ENCODE measurements at regions not wholly inside any gene's neighbourhood (a gene's known extent, or its start where the extent isn't known, plus 50 kb on each side); places are given as distances from the start of the nearest gene placed in this dataset.
A peak's percentile ranks its signal among the peaks of the same experiment; 100 is the strongest.

DNA sequence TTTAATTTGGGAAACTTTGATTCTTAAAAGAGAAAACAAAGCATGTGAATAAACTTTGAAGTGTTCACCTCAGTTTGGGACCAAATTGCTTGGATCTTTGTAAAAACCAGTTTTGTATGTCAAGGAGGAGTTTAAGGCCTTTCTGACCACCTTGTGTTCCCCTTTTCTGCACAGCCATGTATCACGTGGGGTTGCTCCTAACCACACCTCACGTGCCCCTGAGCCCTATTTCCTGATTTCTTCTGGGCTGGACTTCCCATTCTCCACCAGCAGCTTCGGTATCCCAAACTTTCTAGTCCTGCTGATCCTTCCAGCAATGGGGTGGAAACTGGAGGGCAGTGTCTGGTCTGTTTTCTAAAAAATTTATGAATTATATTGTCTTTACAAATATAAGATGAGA lies 76.4 kb upstream of the STT3B start:
- Mint-ChIP-seq H3K9me3 (peaks cover 2% of the 10 kb centered on the region), H3K36me3 (ENCODE audit: low read depth) (no peaks in the 10 kb centered on the region), H3K4me3 (no peak overlapping the region), H3K27ac (no peak overlapping the region), H3K27me3 (no peaks in the 10 kb centered on the region), H3K4me1 (ENCODE audit: low read depth) (peaks cover 7% of the 10 kb centered on the region)
- ChIA-PET POLR2A (no interaction called here), CTCF (interaction anchor here (1.0 kb wide), 1 partner anchor 9 kb away, joined by 3 read pairs; no protein-coding TSS in a partner anchor)
- TF ChIP-seq CTCF (IDR thresholded peaks at IDR 0.05): no peak
- ATAC-seq: no peak
- intact Hi-C loops (cut with micrococcal nuclease): no loop called here
- DNase-seq: no peak

DNA sequence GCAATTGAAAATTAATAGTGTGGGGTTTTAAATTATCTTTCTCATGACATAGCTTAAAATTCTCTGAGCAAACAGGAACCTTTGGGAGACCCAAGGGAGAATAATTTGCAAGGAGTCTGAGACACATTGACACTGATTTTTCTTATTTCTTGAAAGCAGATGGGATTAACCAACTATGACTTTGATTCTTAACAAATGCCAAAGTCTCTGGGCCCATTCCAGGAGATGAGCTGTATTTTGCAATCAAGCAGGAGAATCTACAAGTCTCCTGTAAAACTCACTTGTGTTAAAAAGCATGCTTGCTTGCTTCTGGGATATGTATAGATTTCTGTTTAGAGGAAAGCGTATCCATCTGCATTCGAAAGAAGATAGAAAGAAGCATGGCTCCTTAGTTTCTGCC lies 71.3 kb upstream of the STT3B start:
- ChIA-PET POLR2A (interaction anchor here (0.6 to 1.5 kb wide), 2 partner anchors 11 to 23 kb away, joined by 3 to 5 read pairs; no protein-coding TSS in a partner anchor), CTCF (interaction anchor here (1.0 to 1.5 kb wide), 4 partner anchors 13 to 74 kb away, joined by 3 to 5 read pairs (median 4); no protein-coding TSS in a partner anchor)
- H3K4me1 Mint-ChIP-seq (ENCODE audit: low read depth): peaks cover 50% of the 10 kb centered on the region
- intact Hi-C loops (cut with micrococcal nuclease): no loop called here
- no peaks in the 10 kb centered on the region for H3K9me3 Mint-ChIP-seq
- H3K27ac Mint-ChIP-seq: peak overlapping the region; percentile 63
- H3K27me3 Mint-ChIP-seq: no peaks in the 10 kb centered on the region
- no peak for TF ChIP-seq CTCF (IDR thresholded peaks at IDR 0.05)
- ATAC-seq: no peak
- no peaks in the 10 kb centered on the region for H3K36me3 Mint-ChIP-seq (ENCODE audit: low read depth)
- DNase-seq: no peak
- no peak overlapping the region for H3K4me3 Mint-ChIP-seq

DNA sequence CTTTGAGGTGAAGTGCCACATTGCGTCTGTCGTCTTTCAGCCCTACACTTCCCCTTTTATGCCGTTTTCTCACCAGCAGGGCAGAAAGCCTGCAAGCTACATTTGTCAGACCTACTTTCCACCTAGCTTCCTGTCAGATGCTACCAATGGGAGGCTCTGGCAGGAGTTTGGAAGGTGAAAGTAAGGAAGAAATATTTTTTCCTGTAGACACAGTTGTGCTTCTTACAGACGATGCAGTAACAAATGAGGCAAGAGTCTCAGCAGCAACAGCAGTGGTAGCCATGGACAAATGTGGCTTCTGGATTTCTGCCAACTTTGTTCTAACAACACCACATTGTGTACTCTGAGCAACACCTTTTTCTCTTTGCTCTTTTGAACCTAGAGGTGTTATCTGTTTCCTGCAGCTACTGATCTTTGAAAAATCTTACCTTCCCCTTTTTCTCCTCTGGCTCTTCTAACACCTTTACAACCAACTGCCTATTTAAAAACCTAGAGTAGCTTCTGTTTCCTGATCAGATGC lies 70.6 kb upstream of the STT3B start:
- H3K27me3 Mint-ChIP-seq: no peaks in the 10 kb centered on the region
- no peaks in the 10 kb centered on the region for H3K36me3 Mint-ChIP-seq (ENCODE audit: low read depth)
- peaks cover 53% of the 10 kb centered on the region for H3K4me1 Mint-ChIP-seq (ENCODE audit: low read depth)
- ChIA-PET CTCF (interaction anchor here (0.8 to 1.5 kb wide), 7 partner anchors 12 to 74 kb away, joined by 3 to 5 read pairs (median 3); no protein-coding TSS in a partner anchor), POLR2A (interaction anchor here (1.0 to 1.5 kb wide), 2 partner anchors 8 to 24 kb away, joined by 3 to 5 read pairs; no protein-coding TSS in a partner anchor)
- peak overlapping the region; percentile 63 for H3K27ac Mint-ChIP-seq
- intact Hi-C loops (cut with micrococcal nuclease): no loop called here
- DNase-seq (peak; percentile 27), ATAC-seq (peak; percentile 75)
- TF ChIP-seq CTCF (IDR thresholded peaks at IDR 0.05): no peak
- no peak overlapping the region for H3K4me3 Mint-ChIP-seq
- no peaks in the 10 kb centered on the region for H3K9me3 Mint-ChIP-seq

DNA sequence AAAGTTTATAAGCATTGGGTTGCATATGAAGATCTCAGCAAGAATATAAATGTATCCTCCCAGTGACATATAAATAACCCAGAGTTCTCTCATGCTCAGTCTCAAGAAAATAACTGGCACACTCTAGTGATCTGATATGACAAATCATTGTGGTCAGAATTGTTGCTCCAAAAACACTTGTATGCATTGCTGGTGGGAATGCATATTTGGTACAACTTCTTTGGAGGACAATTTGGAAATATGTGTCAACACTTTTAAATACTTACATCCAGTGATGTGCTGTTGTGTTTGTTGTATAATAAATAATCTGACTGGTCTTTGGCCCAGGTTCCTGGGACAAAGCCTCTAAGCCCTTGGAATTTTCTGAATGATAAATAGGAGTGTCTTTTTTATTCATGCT lies 66.7 kb upstream of the STT3B start:
- H3K4me3 Mint-ChIP-seq: no peak overlapping the region
- TF ChIP-seq CTCF (IDR thresholded peaks at IDR 0.05): no peak
- intact Hi-C loops (cut with micrococcal nuclease): no loop called here
- H3K27me3 Mint-ChIP-seq: no peaks in the 10 kb centered on the region
- H3K4me1 Mint-ChIP-seq (ENCODE audit: low read depth): peaks cover 55% of the 10 kb centered on the region
- POLR2A ChIA-PET: interaction anchor here (1.0 kb wide), 1 partner anchor 66 kb away, joined by 3 read pairs; the partner anchor contains the start of gene STT3B
- no peaks in the 10 kb centered on the region for H3K36me3 Mint-ChIP-seq (ENCODE audit: low read depth)
- CTCF ChIA-PET: interaction anchor here (1.1 kb wide), 1 partner anchor 197 kb away, joined by 3 read pairs; no protein-coding TSS in a partner anchor
- peaks cover 4% of the 10 kb centered on the region for H3K9me3 Mint-ChIP-seq
- no peak overlapping the region for H3K27ac Mint-ChIP-seq
- ATAC-seq: no peak
- DNase-seq: no peak

DNA sequence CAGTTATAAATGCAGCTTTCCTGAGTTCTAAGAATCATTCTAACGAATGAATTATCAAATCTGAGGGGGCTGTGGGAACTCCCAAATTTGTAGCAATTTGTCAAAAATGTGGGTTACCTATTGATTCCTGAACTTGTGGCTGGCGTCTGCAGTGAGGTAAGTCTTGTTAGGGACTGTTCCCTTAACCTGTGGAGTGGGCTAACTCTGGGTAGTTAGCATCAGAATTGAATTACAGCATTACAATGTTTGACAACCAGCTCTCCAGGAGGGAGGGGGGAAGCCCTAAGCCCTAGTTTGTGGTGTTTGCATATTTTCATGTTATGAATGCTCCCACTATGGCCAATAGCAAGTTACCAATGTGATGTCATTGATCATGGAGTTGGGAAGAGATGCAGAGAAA lies 65.9 kb upstream of the STT3B start:
- H3K27me3 Mint-ChIP-seq: no peaks in the 10 kb centered on the region
- ChIA-PET POLR2A (no interaction called here), CTCF (interaction anchor here (1.1 kb wide), 1 partner anchor 198 kb away, joined by 3 read pairs; no protein-coding TSS in a partner anchor)
- TF ChIP-seq CTCF (IDR thresholded peaks at IDR 0.05): no peak
- H3K27ac Mint-ChIP-seq: no peak overlapping the region
- peaks cover 4% of the 10 kb centered on the region for H3K9me3 Mint-ChIP-seq
- intact Hi-C loops (cut with micrococcal nuclease): no loop called here
- peaks cover 47% of the 10 kb centered on the region for H3K4me1 Mint-ChIP-seq (ENCODE audit: low read depth)
- DNase-seq (no peak), ATAC-seq (no peak)
- H3K36me3 Mint-ChIP-seq (ENCODE audit: low read depth): no peaks in the 10 kb centered on the region
- H3K4me3 Mint-ChIP-seq: no peak overlapping the region
